Prostate gland (tissue), 2 donors: ENCODE measurements at regions not wholly inside any gene's neighbourhood (a gene's known extent, or its start where the extent isn't known, plus 50 kb on each side); places are given as distances from the start of the nearest gene placed in this dataset.

ENCODE experiments used
- DNase-seq: peaks from one replicate; pipeline ENCODE4 v3.0.0-alpha.2; 2019; ENCODE audit warnings: low spot score
- H3K27ac ChIP-seq, 2 donors: fragments of 200-600 bp; sonication (generic); 2 replicates each; pipeline ENCODE4 v1.5.1; 2017 to 2019
- H3K27me3 ChIP-seq: fragments of 200-600 bp; sonication (generic); replicated peaks from 2 replicates; pipeline ENCODE4 v1.5.1; 2019; ENCODE audit not compliant: insufficient read depth
- H3K36me3 ChIP-seq, 2 donors: fragments of 200-600 bp; sonication (generic); 1 replicate in 1 of 2; 2 replicates in 1 of 2; pipeline versions ENCODE4 v1.5.1 to v1.8.1; 2017 to 2019
- H3K4me1 ChIP-seq: fragments of 200-600 bp; sonication (generic); replicated peaks from 2 replicates; pipeline ENCODE4 v1.5.1; 2019
- H3K4me3 ChIP-seq, 2 donors: fragments of 200-600 bp; sonication (generic); 2 replicates each; pipeline ENCODE4 v1.5.1; 2017 to 2019
- H3K9me3 ChIP-seq: fragments of 200-600 bp; sonication (generic); 2 replicates; pipeline ENCODE4 v1.5.1; 2017
- CTCF ChIP-seq, 4 experiments: fragments of 200-600 bp in 2 of 4; fragments of 450-650 bp in 2 of 4; sonication (generic) in 2 of 4; IDR thresholded peaks; 1 replicate in 3 of 4; 2 replicates in 1 of 4; pipeline ENCODE4 v1.5.1; 2016 to 2019; ENCODE audit warnings: antibody characterized with exemption in 4 of 4, mild to moderate bottlenecking in 2 of 4, moderate library complexity in 2 of 4
- POLR2A ChIP-seq: fragments of 450-650 bp; IDR thresholded peaks from one replicate; pipeline ENCODE4 v1.6.1; 2016; ENCODE audit warnings: antibody characterized with exemption, mild to moderate bottlenecking
- POLR2AphosphoS5 ChIP-seq: sonication (generic); formaldehyde crosslinking; IDR thresholded peaks from one replicate; pipeline ENCODE4 v1.6.1; 2017; ENCODE audit warnings: antibody characterized with exemption
- WGBS: methylation state at CpG from one replicate; pipeline ENCODE4 v1.1.5; 2018; 5-methylcytosine and 5-hydroxymethylcytosine counted together
- intact Hi-C: fragments of 100-400 bp; cut with DNase I; formaldehyde crosslinking; loops from one replicate; pipeline ENCODE4 v1.14.2; 2022

DNA sequence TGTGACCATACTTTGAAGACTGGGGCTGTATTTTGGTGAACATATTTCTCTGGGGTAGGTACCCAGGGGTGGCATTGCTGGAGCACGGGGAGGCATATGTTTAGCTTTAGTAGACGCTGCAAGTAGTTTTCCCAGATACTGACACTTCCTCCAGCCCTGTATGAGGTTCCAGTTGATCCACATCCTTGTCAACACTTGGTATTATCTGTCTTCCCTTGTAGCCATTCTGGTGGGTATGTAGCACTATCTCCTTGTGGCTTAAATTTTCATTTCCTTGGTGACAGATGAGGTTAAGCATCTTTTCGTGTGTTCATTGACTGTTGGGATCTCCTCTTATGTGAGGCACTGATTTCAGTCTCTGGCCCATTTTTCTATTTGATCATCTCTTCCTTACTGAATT lies 179.1 kb downstream of the PHETA1 start:
- Histone ChIP-seq H3K4me1 (no peaks in the 10 kb centered on the region), H3K36me3 (no peaks in the 10 kb centered on the region), H3K27ac (no peak overlapping the region), H3K9me3 (no peaks in the 10 kb centered on the region), H3K4me3 (no peak overlapping the region), H3K27me3 (no peaks in the 10 kb centered on the region)
- 78% methylated on average over 3 of the region's 3 CpGs for WGBS
- DNase-seq, result no peak
- intact Hi-C loops, result no loop called here
- TF ChIP-seq CTCF (IDR thresholded peaks at IDR 0.05) (no peak), POLR2A (no peak), POLR2AphosphoS5 (no peak)

GRCh38 chr12:111188436-111188835 lies 180.5 kb downstream of the PHETA1 start:
- intact Hi-C loops, result no loop called here
- H3K36me3 ChIP-seq, result no peaks in the 10 kb centered on the region
- no peaks in the 10 kb centered on the region for H3K27me3 ChIP-seq
- DNase-seq, result no peak
- H3K4me1 ChIP-seq, result no peaks in the 10 kb centered on the region
- 91% methylated on average over 8 of the region's 8 CpGs for WGBS
- TF ChIP-seq POLR2AphosphoS5 (no peak), POLR2A (no peak), CTCF (IDR thresholded peaks at IDR 0.05) (no peak)
- H3K4me3 ChIP-seq, result no peak overlapping the region
- no peaks in the 10 kb centered on the region for H3K9me3 ChIP-seq
- no peak overlapping the region for H3K27ac ChIP-seq

GRCh38 chr12:111186347-111186746 lies 182.5 kb downstream of the PHETA1 start:
- Histone ChIP-seq H3K4me3 (no peak overlapping the region), H3K27me3 (no peaks in the 10 kb centered on the region), H3K9me3 (no peaks in the 10 kb centered on the region), H3K27ac (no peak overlapping the region), H3K36me3 (no peaks in the 10 kb centered on the region), H3K4me1 (no peaks in the 10 kb centered on the region)
- 88% methylated on average over 17 of the region's 17 CpGs for WGBS
- intact Hi-C loops, result no loop called here
- DNase-seq, result no peak
- no peak for TF ChIP-seq POLR2AphosphoS5
- TF ChIP-seq POLR2A, result no peak
- TF ChIP-seq CTCF (IDR thresholded peaks at IDR 0.05), result no peak

- no peak for DNase-seq
- H3K4me3 ChIP-seq, result no peak overlapping the region
- TF ChIP-seq POLR2A (no peak), POLR2AphosphoS5 (no peak), CTCF (IDR thresholded peaks at IDR 0.05) (no peak)
- H3K4me1 ChIP-seq, result peaks cover 2% of the 10 kb centered on the region
- no peak overlapping the region for H3K27ac ChIP-seq
- intact Hi-C loops, result no loop called here
- H3K36me3 ChIP-seq, result no peaks in the 10 kb centered on the region
- no peaks in the 10 kb centered on the region for H3K27me3 ChIP-seq
- no peaks in the 10 kb centered on the region for H3K9me3 ChIP-seq
- WGBS, result 97% methylated on average over 6 of the region's 6 CpGs
These were observed 183.0 kb downstream of the PHETA1 start for GRCh38 chr12:111185889-111186227.

GRCh38 chr12:111185206-111185888 lies 183.5 kb downstream of the PHETA1 start:
- DNase-seq, result no peak
- WGBS, result 86% methylated on average over 13 of the region's 13 CpGs
- peaks cover 7% of the 10 kb centered on the region for H3K4me1 ChIP-seq
- H3K4me3 ChIP-seq, result no peak overlapping the region
- no peaks in the 10 kb centered on the region for H3K9me3 ChIP-seq
- TF ChIP-seq POLR2AphosphoS5 (no peak), CTCF (IDR thresholded peaks at IDR 0.05) (no peak), POLR2A (no peak)
- H3K27ac ChIP-seq, result no peak overlapping the region
- H3K27me3 ChIP-seq, result no peaks in the 10 kb centered on the region
- intact Hi-C loops, result no loop called here
- no peaks in the 10 kb centered on the region for H3K36me3 ChIP-seq
